Left lung (tissue), 4 donors: ENCODE measurements at regions not wholly inside any gene's neighbourhood (a gene's known extent, or its start where the extent isn't known, plus 50 kb on each side); places are given as distances from the start of the nearest gene placed in this dataset.

Experiments used
- ATAC-seq: fragments of 200-7000 bp; cut with Tn5 transposase; one replicate; pipeline ENCODE4 v1.9.1; 2020; ENCODE audit warnings: moderate library complexity
- DNase-seq, 4 donors: peaks; one replicate each; pipeline ENCODE4 v3.0.0-alpha.2; 2013 to 2020
- H3K27ac ChIP-seq, 2 donors: fragments of 200-600 bp; sonication (generic) in 1 of 2; one replicate each; pipeline versions ENCODE4 v1.5.0 to v1.8.0; 2020 to 2021
- H3K27me3 ChIP-seq, 2 donors: fragments of 200-600 bp; sonication (generic) in 1 of 2; one replicate each; pipeline versions ENCODE4 v1.5.0 to v1.8.0; 2020 to 2021
- H3K36me3 ChIP-seq, 2 donors: fragments of 200-600 bp; sonication (generic) in 1 of 2; one replicate each; pipeline versions ENCODE4 v1.5.0 to v1.8.0; 2020 to 2021
- H3K4me1 ChIP-seq, 2 donors: fragments of 200-600 bp; one replicate each; pipeline ENCODE4 v1.8.0; 2021
- H3K4me3 ChIP-seq, 2 donors: fragments of 200-600 bp; sonication (generic) in 1 of 2; one replicate each; pipeline versions ENCODE4 v1.5.0 to v1.8.0; 2020 to 2021; ENCODE audit warnings: mild to moderate bottlenecking in 1 of 2
- H3K9me3 ChIP-seq, 2 donors: fragments of 200-600 bp; sonication (generic) in 1 of 2; one replicate each; pipeline versions ENCODE4 v1.5.0 to v1.8.0; 2020 to 2021
- CTCF ChIP-seq, 2 donors: fragments of 200-600 bp; sonication (generic) in 1 of 2; IDR thresholded peaks; one replicate each; pipeline versions ENCODE4 v1.5.0 to v1.8.0; 2021; ENCODE audit warnings: antibody characterized with exemption in 2 of 2
- intact Hi-C, 2 donors: fragments of 100-400 bp; cut with DNase I; formaldehyde crosslinking; loops; one replicate each; pipeline versions ENCODE4 v1.11.2 to v1.14.2; 2022
- donor health status: DM: no; HTN: yes; CAD: no.
- donor health status: DM: no; HTN: no; CAD: no.

GRCh38 chr2:16142383-16143361 is 202.3 kb downstream of the MYCN start:
- TF ChIP-seq CTCF (IDR thresholded peaks at IDR 0.05), result no peak
- DNase-seq (no peak), ATAC-seq (no peak)

DNA sequence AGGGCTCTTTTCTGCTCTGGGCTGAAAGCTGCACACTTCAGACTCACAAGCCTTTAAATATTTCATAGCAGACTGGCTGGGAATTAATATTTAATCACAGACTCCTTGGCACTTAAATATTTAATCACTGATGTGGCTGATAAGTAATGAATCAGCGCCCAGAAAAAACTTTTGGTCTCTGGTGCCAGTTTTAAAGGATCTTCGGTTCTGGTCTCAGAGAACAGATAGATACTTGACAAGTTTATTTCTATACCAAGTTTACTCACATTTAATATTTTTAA is 201.2 kb downstream of the MYCN start:
- Histone ChIP-seq H3K4me3 (no peak overlapping the region), H3K27me3 (no peaks in the 10 kb centered on the region), H3K9me3 (no peaks in the 10 kb centered on the region), H3K36me3 (no peaks in the 10 kb centered on the region), H3K27ac (no peak overlapping the region), H3K4me1 (no peaks in the 10 kb centered on the region)
- no peak for TF ChIP-seq CTCF (IDR thresholded peaks at IDR 0.05)
- intact Hi-C loops, result no loop called here
- ATAC-seq, result no peak
- no peak for DNase-seq

More at GRCh38 chr2:16142383-16143361, 202.3 kb downstream of the MYCN start:
- intact Hi-C loops, result no loop called here
- Histone ChIP-seq H3K27me3 (no peaks in the 10 kb centered on the region), H3K4me3 (no peak overlapping the region), H3K27ac (no peak overlapping the region), H3K36me3 (no peaks in the 10 kb centered on the region), H3K9me3 (no peaks in the 10 kb centered on the region), H3K4me1 (no peaks in the 10 kb centered on the region)

- Histone ChIP-seq H3K36me3 (no peaks in the 10 kb centered on the region), H3K9me3 (no peaks in the 10 kb centered on the region), H3K4me1 (no peaks in the 10 kb centered on the region), H3K27me3 (no peaks in the 10 kb centered on the region), H3K4me3 (no peak overlapping the region), H3K27ac (no peak overlapping the region)
- TF ChIP-seq CTCF (IDR thresholded peaks at IDR 0.05), result no peak
- DNase-seq, result no peak
- intact Hi-C loops, result no loop called here
- ATAC-seq, result no peak
Measured at GRCh38 chr2:16140771-16141640, 200.7 kb downstream of the MYCN start.

DNA sequence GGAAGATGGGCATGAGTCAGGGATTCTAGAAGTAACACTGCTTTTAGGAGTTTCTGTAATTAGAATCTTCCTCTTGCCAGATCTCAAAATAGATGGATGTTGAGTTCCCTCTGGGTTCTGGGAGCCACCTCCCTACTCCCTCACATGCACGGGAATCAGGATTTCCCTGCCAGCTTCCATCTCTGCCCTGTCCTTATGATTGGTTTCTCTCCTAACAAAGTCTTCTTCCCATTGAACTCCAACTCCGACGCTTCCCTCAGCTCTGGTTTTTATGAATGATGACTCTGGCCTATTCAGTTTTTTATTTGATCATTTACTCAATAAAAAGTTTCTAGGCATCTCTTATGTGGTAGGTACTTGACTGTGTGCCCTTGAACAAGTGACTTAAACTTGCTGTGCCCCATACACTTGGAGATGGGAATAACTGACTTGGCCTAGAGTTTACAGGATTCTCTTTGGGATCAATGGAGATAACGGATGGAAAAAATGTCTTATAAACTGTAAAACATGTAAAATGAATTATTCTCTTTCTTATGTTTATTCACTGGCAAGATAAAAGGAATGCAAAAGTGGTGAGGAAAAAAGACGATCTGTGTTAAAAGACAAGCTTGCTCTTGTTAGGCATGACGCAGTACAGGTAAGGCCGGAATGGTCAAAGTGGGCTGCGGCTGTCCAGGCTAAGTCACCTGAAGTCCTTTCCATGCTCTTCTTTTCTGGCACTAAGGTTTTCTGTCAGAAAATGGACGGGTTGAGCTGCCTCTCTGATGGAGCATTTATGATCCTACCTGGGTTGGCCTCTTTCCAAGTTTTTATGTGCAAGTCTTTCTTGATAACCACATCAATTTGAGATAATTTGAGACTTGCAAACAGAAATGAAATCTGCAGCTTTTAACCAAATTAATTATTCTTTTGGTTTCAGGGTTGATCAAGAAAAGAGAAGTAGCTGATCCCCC is 199.6 kb downstream of the MYCN start:
- H3K9me3 ChIP-seq, result no peaks in the 10 kb centered on the region
- ATAC-seq (no peak), DNase-seq (no peak)
- intact Hi-C loops, result no loop called here
- no peak overlapping the region for H3K4me3 ChIP-seq
- H3K27me3 ChIP-seq, result no peaks in the 10 kb centered on the region
- no peak for TF ChIP-seq CTCF (IDR thresholded peaks at IDR 0.05)
- H3K27ac ChIP-seq, result no peak overlapping the region
- H3K4me1 ChIP-seq, result no peaks in the 10 kb centered on the region
- no peaks in the 10 kb centered on the region for H3K36me3 ChIP-seq
